ENCODE measurements at regions not wholly inside any gene's neighbourhood (a gene's known extent, or its start where the extent isn't known, plus 50 kb on each side); places are given as distances from the start of the nearest gene placed in this dataset.

DNA sequence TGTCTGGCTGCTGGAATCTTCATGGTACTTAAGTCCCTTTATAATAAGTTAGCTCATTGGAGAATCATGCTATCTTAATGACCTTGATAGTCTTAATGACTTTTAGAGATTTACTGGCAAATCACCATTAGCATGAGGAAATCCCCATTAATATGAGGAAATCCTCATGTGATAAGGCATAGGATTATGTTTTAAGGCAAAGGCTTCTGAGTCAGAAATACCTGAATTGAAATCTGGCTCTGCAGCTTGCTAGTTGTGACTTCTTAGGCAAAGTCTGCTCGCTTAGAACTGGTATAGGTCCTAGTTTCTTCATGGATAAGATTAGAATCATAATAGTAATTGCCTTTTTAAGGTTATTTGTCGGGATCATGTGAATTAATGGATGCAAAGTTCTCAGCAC lies 190.2 kb upstream of the BANK1 start:
- no peak overlapping the region for H3K4me3 ChIP-seq (ENCODE audit: control insufficient read depth, low read depth, low read length)
- no peak for DNase-seq (ENCODE audit: low read depth)
- TF ChIP-seq, protein P1, sequence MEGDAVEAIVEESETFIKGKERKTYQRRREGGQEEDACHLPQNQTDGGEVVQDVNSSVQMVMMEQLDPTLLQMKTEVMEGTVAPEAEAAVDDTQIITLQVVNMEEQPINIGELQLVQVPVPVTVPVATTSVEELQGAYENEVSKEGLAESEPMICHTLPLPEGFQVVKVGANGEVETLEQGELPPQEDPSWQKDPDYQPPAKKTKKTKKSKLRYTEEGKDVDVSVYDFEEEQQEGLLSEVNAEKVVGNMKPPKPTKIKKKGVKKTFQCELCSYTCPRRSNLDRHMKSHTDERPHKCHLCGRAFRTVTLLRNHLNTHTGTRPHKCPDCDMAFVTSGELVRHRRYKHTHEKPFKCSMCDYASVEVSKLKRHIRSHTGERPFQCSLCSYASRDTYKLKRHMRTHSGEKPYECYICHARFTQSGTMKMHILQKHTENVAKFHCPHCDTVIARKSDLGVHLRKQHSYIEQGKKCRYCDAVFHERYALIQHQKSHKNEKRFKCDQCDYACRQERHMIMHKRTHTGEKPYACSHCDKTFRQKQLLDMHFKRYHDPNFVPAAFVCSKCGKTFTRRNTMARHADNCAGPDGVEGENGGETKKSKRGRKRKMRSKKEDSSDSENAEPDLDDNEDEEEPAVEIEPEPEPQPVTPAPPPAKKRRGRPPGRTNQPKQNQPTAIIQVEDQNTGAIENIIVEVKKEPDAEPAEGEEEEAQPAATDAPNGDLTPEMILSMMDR (IDR thresholded peaks at IDR 0.05; ENCODE audit: control insufficient read depth, insufficient read depth, low read depth, low read length, missing control alignments) = no peak

DNA sequence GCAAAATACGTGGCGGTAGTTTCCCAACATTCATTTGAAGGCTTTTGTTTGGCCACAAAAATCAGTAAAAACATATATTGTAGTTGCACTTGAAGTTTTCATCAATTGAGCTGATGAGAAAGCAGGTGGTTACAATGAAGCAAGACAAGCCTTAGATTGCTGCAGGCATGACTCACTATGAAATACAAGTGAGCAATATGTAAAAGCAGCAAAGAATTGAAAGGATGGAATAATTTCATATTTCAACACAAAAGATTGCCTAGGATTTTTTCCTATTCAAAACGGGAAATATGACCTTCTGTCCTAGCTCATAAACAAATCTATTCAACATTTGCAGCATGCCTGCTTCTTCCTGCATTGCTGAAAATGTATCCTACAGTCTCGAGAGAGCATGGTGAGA lies 190.9 kb upstream of the BANK1 start:
- TF ChIP-seq, protein P1 (IDR thresholded peaks at IDR 0.05; ENCODE audit: control insufficient read depth, insufficient read depth, low read depth, low read length, missing control alignments) = no peak
- H3K4me3 ChIP-seq (ENCODE audit: control insufficient read depth, low read depth, low read length) = no peak overlapping the region
- peak; percentile 46 for DNase-seq (ENCODE audit: low read depth)

DNA sequence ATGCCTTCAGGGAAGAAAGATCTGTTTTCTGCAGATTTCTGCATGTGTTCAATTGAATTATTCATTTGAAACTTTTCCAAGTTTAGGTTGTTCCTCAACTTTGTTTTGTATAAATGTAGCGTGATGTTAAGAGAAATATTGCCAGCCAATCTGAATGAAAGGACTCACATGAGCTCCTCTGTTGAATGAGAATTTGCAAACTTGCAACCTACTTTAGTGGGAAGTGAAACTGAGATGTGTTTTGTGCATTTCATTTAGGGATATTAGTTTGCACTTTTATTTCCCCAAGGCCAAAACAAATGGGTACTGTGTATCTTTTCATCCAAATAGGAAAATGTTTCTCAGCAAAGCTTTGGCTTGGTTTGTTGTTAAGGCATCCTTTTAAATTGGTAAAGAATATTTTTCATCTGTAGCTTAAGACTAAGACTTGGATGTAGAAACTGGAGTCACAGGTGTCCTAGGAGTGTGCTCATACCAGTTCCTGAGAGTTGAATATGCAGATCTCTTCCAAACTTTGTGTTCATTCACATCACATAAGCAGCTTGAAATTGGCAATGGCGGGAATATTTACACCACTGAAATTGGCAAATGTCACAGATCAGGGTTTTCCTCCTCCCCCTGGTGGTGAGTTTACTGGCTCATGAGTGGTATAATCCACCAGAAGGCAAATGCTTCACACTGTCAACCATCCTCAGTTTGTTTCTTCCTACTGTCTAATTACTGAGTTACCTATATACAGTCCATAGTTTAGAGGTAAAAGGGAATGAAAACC lies 193.6 kb upstream of the BANK1 start:
- DNase-seq (ENCODE audit: low read depth) = no peak
- TF ChIP-seq, protein P1 (IDR thresholded peaks at IDR 0.05; ENCODE audit: control insufficient read depth, insufficient read depth, low read depth, low read length, missing control alignments) = peak; percentile 15
- H3K4me3 ChIP-seq (ENCODE audit: control insufficient read depth, low read depth, low read length) = no peak overlapping the region

DNA sequence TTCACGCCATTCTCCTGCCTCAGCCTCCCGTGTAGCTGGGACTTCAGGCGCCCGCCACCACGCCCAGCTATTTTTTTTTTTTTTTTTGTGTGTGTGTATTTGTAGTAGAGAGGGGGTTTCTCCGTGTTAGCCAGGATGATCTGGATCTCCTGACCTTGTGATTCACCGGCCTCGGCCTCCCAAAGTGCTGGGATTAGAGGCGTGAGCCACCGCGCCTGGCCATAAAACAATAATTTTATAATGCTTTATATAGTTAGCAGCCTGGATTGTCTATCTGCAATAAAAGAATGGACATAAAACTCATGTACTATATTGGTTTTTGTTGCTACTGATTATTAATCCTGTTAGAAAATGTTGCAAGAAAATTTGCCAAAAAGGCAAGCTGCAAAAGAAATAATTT lies 195.9 kb upstream of the BANK1 start:
- H3K4me3 ChIP-seq (ENCODE audit: control insufficient read depth, low read depth, low read length) = no peak overlapping the region
- TF ChIP-seq, protein P1 (IDR thresholded peaks at IDR 0.05; ENCODE audit: control insufficient read depth, insufficient read depth, low read depth, low read length, missing control alignments) = no peak
- no peak for DNase-seq (ENCODE audit: low read depth)

DNA sequence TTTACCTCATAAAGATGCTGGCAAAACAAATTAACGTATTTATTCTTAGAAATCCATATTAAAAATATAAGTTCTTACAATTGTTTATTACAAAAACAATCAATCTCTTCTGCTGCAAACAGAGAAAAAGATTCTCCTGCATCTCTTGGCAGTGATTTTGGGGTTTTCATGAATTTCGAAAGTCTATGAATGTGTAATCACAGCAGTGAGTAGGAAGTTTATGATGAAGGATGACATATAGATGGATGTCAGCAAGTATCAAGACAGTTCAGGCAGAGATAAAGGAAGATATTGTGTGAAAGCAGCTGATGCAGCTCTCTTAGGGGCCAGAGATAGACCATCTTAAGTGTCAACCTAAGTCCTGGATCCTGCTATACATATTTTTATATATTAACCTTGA lies 196.9 kb upstream of the BANK1 start:
- TF ChIP-seq, protein P1 (IDR thresholded peaks at IDR 0.05; ENCODE audit: control insufficient read depth, insufficient read depth, low read depth, low read length, missing control alignments) = no peak
- no peak for DNase-seq (ENCODE audit: low read depth)

DNA sequence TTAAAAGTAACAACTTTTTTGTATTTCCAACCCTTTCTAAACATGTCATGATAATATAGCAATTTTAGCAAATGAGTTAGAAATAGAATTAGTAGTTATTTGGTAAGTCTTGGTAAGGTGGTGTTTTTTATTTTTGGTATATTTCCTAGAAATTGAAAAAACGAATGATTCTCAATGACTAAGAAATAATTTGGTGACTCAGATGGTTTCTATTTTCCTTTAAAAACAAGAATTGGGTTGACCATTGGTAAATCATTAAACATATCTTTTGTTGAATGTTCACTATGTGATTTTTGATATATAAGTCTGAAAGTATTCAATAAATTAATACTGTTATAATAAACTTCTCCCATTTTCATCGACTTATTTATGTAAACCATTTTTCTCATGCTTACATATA lies 206.2 kb upstream of the BANK1 start:
- no peak for DNase-seq (ENCODE audit: low read depth)
- TF ChIP-seq, protein P1 (IDR thresholded peaks at IDR 0.05; ENCODE audit: control insufficient read depth, insufficient read depth, low read depth, low read length, missing control alignments) = no peak

More for the DNA sequence above, 196.9 kb upstream of the BANK1 start:
- no peak overlapping the region for H3K4me3 ChIP-seq (ENCODE audit: control insufficient read depth, low read depth, low read length)

More for the DNA sequence above, 206.2 kb upstream of the BANK1 start:
- H3K4me3 ChIP-seq (ENCODE audit: control insufficient read depth, low read depth, low read length) = no peak overlapping the region

Data from AG09309 (cell line).